ENCODE measurements at regions not wholly inside any gene's neighbourhood (a gene's known extent, or its start where the extent isn't known, plus 50 kb on each side); places are given as distances from the start of the nearest gene placed in this dataset.

- Histone ChIP-seq H3K4me3 (no peak overlapping the region), H3K9me3 (no peaks in the 10 kb centered on the region), H3K27me3 (replicated peaks; ENCODE audit: insufficient read depth) (no peaks in the 10 kb centered on the region), H3K27ac (no peak overlapping the region), H3K4me1 (ENCODE audit: control insufficient read depth in 1 of 2, low read depth in 2 of 2) (peaks cover 0 to 8% of the 10 kb centered on the region in 2 donors), H3K36me3 (no peaks in the 10 kb centered on the region)
- ATAC-seq (ENCODE audit: insufficient number of reproducible peaks, low FRiP score, low read depth) (no peak), DNase-seq (ENCODE audit: low spot score) (no peak)
- no peak for TF ChIP-seq CTCF (IDR thresholded peaks at IDR 0.05)
Observed at GRCh38 chr9:107214915-107215314, 68.2 kb upstream of the RAD23B start.

- DNase-seq (ENCODE audit: low spot score) (no peak), ATAC-seq (ENCODE audit: insufficient number of reproducible peaks, low FRiP score, low read depth) (no peak)
- no peaks in the 10 kb centered on the region for H3K36me3 ChIP-seq
- H3K27ac ChIP-seq, result no peak overlapping the region
- H3K4me1 ChIP-seq (ENCODE audit: control insufficient read depth in 1 of 2, low read depth in 2 of 2), result peaks cover 0 to 8% of the 10 kb centered on the region in 2 donors
- TF ChIP-seq CTCF (IDR thresholded peaks at IDR 0.05), result no peak
- H3K9me3 ChIP-seq, result no peaks in the 10 kb centered on the region
- no peaks in the 10 kb centered on the region for H3K27me3 ChIP-seq (replicated peaks; ENCODE audit: insufficient read depth)
- no peak overlapping the region for H3K4me3 ChIP-seq
Observed at GRCh38 chr9:107215381-107215780, 67.7 kb upstream of the RAD23B start.

GRCh38 chr9:107216329-107216728, 66.8 kb upstream of the RAD23B start:
- TF ChIP-seq CTCF (IDR thresholded peaks at IDR 0.05), result no peak
- ATAC-seq (ENCODE audit: insufficient number of reproducible peaks, low FRiP score, low read depth), result no peak
- H3K27me3 ChIP-seq (replicated peaks; ENCODE audit: insufficient read depth), result no peaks in the 10 kb centered on the region
- no peaks in the 10 kb centered on the region for H3K36me3 ChIP-seq
- no peaks in the 10 kb centered on the region for H3K9me3 ChIP-seq
- no peak overlapping the region for H3K4me3 ChIP-seq
- no peak for DNase-seq (ENCODE audit: low spot score)
- H3K27ac ChIP-seq, result no peak overlapping the region
- peaks cover 0 to 8% of the 10 kb centered on the region in 2 donors for H3K4me1 ChIP-seq (ENCODE audit: control insufficient read depth in 1 of 2, low read depth in 2 of 2)

- no peaks in the 10 kb centered on the region for H3K36me3 ChIP-seq
- no peak overlapping the region for H3K27ac ChIP-seq
- DNase-seq (ENCODE audit: low spot score) (no peak), ATAC-seq (ENCODE audit: insufficient number of reproducible peaks, low FRiP score, low read depth) (no peak)
- no peak for TF ChIP-seq CTCF (IDR thresholded peaks at IDR 0.05)
- H3K27me3 ChIP-seq (replicated peaks; ENCODE audit: insufficient read depth), result no peaks in the 10 kb centered on the region
- H3K4me3 ChIP-seq, result no peak overlapping the region
- no peaks in the 10 kb centered on the region for H3K4me1 ChIP-seq (ENCODE audit: control insufficient read depth in 1 of 2, low read depth in 2 of 2)
- no peaks in the 10 kb centered on the region for H3K9me3 ChIP-seq
Observed at GRCh38 chr9:107218829-107219485, 64.1 kb upstream of the RAD23B start.

- ATAC-seq (ENCODE audit: insufficient number of reproducible peaks, low FRiP score, low read depth) (no peak), DNase-seq (ENCODE audit: low spot score) (no peak)
Observed at GRCh38 chr9:107219486-107220077, 63.5 kb upstream of the RAD23B start.

More at GRCh38 chr9:107219486-107220077, 63.5 kb upstream of the RAD23B start:
- H3K4me3 ChIP-seq, result no peak overlapping the region
- H3K4me1 ChIP-seq (ENCODE audit: control insufficient read depth in 1 of 2, low read depth in 2 of 2), result no peaks in the 10 kb centered on the region
- H3K27ac ChIP-seq, result no peak overlapping the region
- H3K9me3 ChIP-seq, result no peaks in the 10 kb centered on the region
- TF ChIP-seq CTCF (IDR thresholded peaks at IDR 0.05), result no peak
- H3K36me3 ChIP-seq, result no peaks in the 10 kb centered on the region
- H3K27me3 ChIP-seq (replicated peaks; ENCODE audit: insufficient read depth), result no peaks in the 10 kb centered on the region

Measured in thoracic aorta (tissue), 2 donors.